ENCODE measurements at regions not wholly inside any gene's neighbourhood (a gene's known extent, or its start where the extent isn't known, plus 50 kb on each side); places are given as distances from the start of the nearest gene placed in this dataset.

DNA sequence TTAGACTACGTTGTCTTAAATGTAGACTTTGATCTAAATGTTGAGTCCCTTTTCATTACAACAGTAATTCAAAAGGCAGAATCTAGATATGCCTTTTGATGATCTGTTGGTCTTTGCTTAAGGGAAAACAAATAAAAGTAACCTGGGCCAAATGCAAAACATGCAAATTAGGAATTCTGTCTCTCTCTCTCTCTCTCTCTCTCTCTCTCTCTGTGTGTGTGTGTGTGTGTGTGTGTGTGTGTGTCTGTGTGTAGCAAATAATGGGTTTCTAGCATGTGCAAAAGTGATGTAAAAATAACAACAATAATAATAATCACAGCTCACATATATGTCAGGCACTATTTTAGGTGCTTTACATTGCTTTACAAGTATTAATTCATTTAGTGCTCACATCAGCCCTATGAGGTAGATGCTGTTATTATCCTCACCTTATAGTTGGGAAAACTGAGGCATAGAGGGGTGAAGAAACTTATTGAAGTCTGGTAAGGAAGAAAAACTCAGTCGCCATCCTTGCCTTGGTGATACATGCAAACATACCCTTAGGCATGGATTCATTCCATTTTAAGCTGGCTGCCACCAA is 160.3 kb upstream of the ZNF217 start:
- DNase-seq (ENCODE audit: low spot score): no peak
- no peaks in the 10 kb centered on the region for H3K36me3 ChIP-seq
- H3K9me3 ChIP-seq: no peaks in the 10 kb centered on the region
- TF ChIP-seq, protein P1, sequence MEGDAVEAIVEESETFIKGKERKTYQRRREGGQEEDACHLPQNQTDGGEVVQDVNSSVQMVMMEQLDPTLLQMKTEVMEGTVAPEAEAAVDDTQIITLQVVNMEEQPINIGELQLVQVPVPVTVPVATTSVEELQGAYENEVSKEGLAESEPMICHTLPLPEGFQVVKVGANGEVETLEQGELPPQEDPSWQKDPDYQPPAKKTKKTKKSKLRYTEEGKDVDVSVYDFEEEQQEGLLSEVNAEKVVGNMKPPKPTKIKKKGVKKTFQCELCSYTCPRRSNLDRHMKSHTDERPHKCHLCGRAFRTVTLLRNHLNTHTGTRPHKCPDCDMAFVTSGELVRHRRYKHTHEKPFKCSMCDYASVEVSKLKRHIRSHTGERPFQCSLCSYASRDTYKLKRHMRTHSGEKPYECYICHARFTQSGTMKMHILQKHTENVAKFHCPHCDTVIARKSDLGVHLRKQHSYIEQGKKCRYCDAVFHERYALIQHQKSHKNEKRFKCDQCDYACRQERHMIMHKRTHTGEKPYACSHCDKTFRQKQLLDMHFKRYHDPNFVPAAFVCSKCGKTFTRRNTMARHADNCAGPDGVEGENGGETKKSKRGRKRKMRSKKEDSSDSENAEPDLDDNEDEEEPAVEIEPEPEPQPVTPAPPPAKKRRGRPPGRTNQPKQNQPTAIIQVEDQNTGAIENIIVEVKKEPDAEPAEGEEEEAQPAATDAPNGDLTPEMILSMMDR (IDR thresholded peaks at IDR 0.05): no peak
- H3K27me3 ChIP-seq: no peaks in the 10 kb centered on the region
- H3K4me3 ChIP-seq: no peak overlapping the region
- H3K27ac ChIP-seq: no peak overlapping the region
- H3K4me1 ChIP-seq: peaks cover 0 to 8% of the 10 kb centered on the region in 2 donors

DNA sequence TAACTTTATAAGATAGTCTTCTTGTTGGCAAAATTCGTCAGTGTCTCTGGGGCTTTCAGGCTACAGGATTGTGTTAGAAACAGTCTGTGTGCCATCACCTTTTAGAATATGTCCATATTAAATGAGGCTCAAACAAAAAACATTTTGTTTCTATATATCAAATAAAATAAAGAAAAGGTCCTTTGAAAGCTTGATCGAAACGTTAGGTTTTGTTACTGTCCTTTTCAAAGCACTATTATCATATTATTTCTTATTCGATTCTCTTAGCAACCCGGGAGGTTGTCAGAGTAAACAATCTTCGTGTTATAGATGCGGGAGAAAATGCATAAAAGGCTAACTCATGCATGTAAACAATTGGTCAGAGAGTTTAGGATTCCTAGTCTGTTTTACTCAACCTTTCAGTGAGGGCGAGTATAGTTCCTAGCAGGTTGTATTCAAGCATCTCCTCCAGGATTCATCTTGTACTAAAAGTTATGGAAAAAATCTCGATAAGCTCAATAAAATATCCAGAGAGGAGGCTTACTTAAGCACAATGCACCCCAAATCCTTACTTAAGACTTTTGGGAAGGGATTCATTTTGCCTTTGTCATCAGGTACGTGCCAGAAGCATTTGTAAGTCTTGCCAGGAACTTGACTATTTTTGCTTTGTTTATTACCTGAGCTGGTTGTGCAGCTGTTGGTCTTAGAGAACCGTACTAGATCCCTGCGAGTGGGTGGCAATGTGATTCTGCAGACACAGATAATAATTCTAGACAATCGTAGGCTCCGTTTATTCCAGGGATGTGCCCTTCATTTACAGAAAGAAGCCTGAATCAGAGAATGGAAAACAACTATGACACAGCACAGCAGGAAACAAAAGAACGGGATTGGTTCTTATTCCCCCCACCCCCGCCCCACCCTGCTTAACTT is 159.6 kb upstream of the ZNF217 start:
- no peak overlapping the region for H3K27ac ChIP-seq
- no peak overlapping the region for H3K4me3 ChIP-seq
- H3K27me3 ChIP-seq: no peaks in the 10 kb centered on the region
- peaks cover 0 to 8% of the 10 kb centered on the region in 2 donors for H3K4me1 ChIP-seq
- H3K9me3 ChIP-seq: no peaks in the 10 kb centered on the region
- no peaks in the 10 kb centered on the region for H3K36me3 ChIP-seq
- TF ChIP-seq, protein P1 (IDR thresholded peaks at IDR 0.05): no peak
- no peak for DNase-seq (ENCODE audit: low spot score)

DNA sequence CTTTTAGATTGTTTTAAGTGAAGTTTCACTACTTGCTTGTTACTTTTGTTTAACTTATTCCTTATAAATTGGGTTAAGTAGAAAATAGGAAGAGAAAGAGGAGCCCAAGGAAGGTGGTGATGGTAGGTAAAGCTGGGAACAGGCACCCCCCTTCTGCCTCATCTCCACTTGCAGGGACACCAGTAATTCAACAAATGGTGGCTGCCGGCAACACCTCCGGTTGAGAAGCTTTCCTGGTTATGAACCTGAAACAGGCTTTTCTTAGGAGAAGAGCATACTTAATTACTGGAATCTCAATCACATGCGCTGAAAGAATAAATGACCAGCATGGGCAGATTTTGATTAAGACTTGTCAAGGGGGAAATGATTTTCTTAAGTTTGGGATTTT is 158.9 kb upstream of the ZNF217 start:
- no peak overlapping the region for H3K27ac ChIP-seq
- H3K4me3 ChIP-seq: no peak overlapping the region
- H3K27me3 ChIP-seq: no peaks in the 10 kb centered on the region
- peaks cover 0 to 8% of the 10 kb centered on the region in 2 donors for H3K4me1 ChIP-seq
- H3K9me3 ChIP-seq: no peaks in the 10 kb centered on the region
- H3K36me3 ChIP-seq: no peaks in the 10 kb centered on the region
- DNase-seq (ENCODE audit: low spot score): no peak
- TF ChIP-seq, protein P1 (IDR thresholded peaks at IDR 0.05): no peak

DNA sequence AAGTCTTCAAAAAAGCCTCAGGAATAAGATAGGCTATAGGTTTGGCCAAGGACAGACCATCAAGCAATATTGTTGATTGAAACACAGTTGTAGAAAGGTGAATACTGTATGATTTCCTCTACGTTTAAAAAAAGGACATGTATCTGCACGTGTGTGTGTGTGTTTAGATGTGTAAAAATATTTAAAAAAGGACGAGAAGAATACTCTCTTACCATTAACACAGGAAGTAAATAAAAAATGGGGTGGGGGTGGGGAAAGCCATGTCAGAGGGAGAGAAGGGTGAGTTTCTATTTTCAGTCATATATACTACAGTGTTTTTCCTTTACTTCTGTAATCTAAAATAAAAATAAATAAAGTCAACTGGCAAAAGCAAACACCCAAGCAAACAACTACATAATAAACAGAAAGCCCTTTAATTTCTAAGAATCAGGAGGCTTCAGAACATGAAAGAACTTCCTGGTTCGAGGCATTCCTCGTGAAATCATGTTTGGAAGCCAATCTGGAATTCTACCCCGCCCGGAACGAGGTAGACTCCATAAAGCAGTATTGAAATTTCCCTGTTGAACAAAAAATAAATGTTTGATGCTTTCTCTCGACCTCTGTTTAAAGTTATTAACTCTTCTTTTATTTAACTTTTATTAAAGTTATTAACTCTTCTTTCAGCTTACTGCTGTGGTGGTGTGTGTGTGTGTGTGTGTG is 158.1 kb upstream of the ZNF217 start:
- TF ChIP-seq, protein P1 (IDR thresholded peaks at IDR 0.05): no peak
- H3K27me3 ChIP-seq: no peaks in the 10 kb centered on the region
- H3K27ac ChIP-seq: peak overlapping the region in 1 of 2 donors; percentile 8

DNA sequence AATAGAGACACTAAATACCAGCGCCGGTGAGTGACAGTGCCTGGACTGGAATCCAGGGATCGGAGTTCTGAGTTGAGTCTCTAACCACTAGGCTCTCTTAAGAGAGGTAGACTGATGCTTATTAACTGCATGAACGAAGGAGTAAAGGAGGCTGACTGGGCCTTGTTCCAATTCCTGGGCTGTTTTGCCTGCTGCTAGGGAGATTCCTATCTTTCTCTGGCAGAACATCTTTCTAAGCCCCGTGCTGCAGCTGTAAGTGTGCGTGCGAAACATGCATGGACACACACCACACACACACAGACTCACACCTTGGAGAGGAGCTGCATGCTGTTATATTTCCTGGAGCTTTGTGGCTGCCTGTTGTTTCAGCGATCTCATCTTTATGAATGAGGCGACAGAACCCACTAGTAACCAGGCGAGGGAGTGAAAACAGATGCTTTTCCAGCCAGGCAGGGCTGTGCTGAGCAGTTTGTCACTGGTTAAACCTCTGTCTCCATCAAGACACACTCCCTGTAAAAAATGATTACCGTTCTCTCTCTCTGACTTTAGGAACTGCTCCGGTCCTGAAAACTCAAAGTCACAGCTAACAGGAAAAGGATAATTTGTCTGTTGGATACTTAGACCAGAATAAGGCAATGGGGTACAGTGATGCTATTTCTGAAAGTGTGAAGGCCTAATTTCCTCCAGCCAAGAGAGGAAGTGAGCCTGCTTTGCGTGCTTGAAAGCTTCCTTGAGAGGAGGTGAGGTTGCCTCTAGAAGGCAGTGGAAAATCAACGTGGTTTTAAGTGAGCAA is 157.4 kb upstream of the ZNF217 start:
- no peaks in the 10 kb centered on the region for H3K27me3 ChIP-seq
- peaks cover 0 to 8% of the 10 kb centered on the region in 2 donors for H3K4me1 ChIP-seq
- H3K4me3 ChIP-seq: no peak overlapping the region
- no peaks in the 10 kb centered on the region for H3K9me3 ChIP-seq
- H3K36me3 ChIP-seq: no peaks in the 10 kb centered on the region
- peak overlapping the region in 1 of 2 donors; percentile 8 for H3K27ac ChIP-seq
- DNase-seq (ENCODE audit: low spot score): no peak
- TF ChIP-seq, protein P1 (IDR thresholded peaks at IDR 0.05): no peak

More for the DNA sequence above, 158.1 kb upstream of the ZNF217 start:
- peaks cover 0 to 8% of the 10 kb centered on the region in 2 donors for H3K4me1 ChIP-seq
- H3K36me3 ChIP-seq: no peaks in the 10 kb centered on the region
- H3K9me3 ChIP-seq: no peaks in the 10 kb centered on the region
- no peak for DNase-seq (ENCODE audit: low spot score)
- no peak overlapping the region for H3K4me3 ChIP-seq

All from right atrium auricular region (tissue), 2 donors.